Fibroblast of skin of right biceps (primary cell): ENCODE measurements at regions not wholly inside any gene's neighbourhood (a gene's known extent, or its start where the extent isn't known, plus 50 kb on each side); places are given as distances from the start of the nearest gene placed in this dataset.

Experiments
- DNase-seq: peaks from one replicate; pipeline ENCODE4 v3.0.0-alpha.2; 2013

DNA sequence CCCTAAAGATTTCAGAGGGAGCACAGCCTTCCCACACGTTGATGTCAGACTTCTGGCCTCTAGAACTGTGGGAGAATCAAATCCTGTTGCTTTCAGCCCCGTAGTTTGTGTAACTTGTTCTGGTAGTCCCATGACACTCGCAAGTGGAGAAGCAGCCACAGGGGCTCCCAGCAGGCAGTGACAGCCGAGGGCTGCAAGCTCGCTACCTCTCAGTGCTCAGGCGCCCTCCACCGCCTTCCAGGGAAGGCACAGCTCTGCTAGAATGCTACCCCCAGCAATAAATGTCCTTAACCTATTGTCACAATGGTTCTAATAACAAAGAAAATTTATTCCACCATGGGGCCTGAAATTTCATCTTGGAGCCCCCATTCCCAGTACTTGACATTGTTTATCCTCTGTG lies 143.1 kb upstream of the ZNF236 start:
- DNase-seq: no peak

DNA sequence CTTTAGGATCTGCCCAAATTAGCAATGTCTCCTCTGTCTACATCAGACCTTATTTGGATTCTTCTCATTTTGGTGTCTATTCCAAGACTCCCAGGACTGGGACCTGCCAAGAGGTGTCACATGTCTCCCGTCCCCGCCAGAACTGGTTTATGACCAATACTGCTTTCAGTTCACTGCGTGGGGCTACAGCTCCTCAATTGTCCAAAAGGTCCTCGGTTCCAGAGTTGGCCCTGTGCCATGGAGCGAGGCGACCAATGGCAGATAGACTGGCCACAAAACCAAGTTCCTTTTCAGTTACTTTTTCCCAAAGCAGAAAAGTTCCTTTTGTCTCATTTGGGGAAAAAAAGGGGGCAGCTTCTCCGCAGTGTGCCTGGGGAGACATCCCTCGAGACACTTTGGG lies 144.1 kb upstream of the ZNF236 start:
- no peak for DNase-seq

DNA sequence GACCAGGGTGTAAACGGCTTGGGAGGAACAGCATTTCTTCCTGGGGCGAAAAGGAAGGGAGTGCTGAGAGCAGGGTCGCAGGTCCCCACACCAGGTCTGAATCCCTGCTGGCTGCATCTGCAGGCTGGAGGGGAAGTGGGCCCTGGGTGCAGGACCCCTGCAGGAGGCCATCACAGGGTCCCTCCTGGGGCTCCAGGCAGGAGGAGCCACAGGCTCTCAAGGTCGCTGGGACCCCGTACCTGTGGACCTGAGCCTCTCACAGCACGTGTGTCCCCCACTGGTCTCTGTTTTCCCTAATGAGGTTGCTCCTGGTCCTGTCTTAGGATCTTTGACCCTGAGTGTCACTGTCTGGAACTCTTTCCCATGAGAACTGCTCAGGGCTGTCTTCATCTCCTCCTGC lies 147.8 kb upstream of the ZNF236 start:
- no peak for DNase-seq

DNA sequence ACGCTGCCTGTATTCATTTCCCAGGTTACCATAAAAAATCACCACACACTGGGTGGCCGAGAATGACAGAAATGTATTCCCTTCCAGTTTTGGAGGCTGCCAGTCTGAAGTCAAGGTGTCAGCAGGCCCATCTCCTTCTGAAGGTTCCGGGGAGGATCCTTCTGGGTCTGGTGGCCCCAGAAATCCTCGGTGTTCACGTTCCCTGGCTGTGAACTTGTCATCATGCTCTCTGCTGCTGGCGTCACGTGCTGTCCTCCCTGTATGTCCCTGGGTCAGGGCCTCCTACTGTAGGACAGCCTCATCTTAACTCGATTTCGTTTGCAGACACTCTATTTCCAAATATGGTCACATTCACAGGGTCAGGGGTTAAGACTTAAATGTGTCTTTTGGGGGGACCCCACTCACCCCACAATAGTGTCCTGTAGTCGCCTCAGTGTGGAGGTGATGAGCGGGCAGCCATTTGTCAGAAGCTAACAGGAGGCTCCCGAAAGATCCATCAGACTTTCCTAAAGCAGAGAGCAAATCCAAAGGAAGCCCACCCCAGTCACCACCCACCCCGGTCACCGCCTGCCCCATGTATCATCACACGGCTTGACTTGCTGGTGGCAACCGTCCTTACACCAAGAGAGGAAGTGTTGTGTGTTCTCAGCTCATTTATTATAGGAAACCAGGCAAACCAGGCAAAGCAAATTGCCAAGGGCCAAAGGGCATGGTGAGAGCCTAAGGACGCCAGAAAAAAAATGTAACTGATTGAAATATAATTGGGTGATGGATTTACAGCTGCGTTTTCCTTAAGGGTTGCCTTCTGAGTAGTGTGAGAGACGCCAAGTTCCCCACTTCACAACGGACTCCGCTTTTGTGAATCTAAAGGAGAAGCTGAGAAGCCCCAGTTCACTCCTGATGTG lies 148.8 kb upstream of the ZNF236 start:
- no peak for DNase-seq

DNA sequence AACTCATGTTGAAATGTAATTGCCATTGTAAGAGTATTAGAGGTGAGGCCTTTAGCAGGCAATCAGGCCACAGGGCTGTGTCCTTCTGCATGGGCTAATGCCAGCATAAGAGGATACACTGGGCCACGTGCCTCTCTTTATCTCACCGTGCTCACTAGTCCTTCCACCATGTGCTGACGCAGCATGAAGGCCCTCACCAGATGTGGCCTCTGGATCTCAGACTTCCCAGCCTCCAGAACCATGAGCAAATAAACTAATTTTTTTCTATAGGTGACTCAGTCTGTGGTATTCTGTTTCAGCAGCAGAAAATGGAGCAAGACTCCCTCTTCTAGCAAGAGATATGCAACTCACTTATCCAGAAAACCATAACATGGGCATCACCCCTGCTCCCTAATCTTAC lies 149.7 kb upstream of the ZNF236 start:
- DNase-seq: peak; percentile 51

DNA sequence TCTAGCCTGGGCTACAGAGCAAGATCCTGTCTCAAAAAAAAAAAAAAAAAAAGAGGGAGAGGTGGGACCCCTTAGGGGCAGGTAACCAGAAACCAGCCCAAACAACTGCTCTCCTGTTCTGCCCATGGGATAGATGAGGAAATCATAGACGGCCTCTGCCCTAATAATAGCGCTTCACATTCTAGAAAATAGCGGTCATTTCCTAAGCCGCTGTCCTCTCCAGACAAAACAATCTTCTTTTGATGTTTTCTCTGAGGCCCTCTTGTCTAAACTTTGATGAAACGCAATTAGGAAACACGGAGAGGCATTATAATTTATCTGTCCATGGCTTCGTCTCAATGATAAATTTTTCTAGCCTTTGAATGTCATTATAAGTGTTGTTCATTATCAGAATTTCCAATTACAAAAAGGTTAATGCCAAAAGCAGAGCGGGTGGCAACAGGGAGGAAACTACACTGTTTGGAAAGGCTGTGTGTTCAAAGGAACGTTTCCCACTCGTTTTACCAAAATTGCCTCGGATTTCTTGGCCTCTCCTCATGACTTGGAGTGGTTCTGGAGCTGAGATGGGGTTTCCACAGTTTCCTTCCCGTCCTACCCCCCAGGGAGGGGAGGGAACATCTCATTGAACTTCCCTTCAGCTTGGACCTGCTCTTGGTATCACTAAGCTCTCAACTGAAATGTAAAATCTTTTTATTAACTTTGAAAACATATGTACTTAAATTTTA lies 151.6 kb upstream of the ZNF236 start:
- no peak for DNase-seq

DNA sequence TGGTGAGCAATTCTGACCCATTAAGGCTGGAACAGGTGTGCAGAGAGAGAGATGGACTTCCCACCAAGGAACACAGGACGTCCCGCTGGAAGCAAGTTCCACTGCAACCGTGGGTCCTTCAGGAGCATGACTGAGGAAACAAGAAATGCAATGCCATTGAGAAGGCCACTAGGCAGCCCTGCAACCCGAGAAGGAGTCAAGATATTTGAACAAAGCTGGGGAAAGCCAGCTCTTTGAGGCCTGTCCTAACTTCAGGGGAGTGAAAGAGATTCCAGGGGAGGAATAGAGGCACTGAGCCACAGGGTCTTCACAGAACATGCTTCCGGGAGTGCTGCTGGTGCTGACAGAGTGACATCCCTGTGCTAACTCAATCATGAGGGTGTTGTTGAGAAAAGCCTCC lies 153.8 kb upstream of the ZNF236 start:
- no peak for DNase-seq

DNA sequence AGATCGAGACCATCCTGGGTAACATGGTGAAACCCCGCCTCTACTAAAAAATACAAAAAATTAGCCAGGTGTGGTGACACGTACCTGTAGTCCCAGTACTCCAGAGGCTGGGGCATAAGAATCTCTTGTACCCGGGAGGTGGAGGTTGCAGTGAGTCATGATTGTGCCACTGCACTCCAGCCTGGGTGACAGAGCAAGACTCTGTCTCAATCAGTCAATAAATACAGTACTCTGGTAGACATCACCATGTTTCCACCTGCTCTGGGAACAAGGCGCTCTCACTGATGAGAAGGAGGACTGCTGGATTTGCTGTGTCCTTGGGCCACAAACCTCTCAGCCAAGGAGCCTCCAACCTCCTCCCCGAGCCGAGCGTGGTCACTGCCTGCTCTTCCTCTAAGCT lies 154.2 kb upstream of the ZNF236 start:
- no peak for DNase-seq

DNA sequence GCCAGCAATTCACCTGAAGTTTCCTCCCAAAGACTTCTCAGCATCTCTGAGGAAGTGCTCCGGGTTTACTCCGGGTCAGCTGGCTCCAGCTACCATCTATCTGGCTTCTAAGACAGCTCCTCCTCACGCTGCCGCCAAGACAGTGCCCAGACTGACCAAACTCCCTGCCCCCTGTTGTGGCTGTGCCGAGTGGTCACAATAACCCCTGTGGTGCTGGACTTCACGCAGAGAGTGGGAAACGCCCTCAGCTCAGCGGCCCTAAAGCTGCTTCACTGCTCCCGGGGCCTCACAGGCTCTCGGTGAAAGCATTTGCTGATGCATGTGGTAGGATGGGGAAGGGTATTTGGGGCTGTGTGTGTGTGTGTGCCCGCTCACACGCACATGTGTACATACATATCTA lies 154.8 kb upstream of the ZNF236 start:
- DNase-seq: no peak

DNA sequence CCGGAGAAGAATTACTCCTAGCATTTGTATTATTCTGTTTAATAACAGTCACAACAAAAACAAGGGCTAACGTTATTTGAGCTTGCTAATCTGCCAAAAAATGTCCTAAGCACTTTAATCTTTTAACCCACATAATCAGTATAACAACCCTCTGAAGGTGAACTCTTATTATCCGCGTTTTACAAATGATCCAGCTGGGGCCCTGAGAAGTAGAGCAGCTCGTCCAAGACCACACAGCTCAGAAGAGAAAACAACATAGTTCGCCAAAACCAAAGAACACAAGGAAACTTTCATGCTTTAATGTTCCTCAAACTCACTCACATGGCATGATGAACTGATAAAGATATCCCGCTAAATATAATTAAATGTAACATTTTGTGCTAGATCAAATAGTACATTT lies 159.7 kb upstream of the ZNF236 start:
- no peak for DNase-seq

DNA sequence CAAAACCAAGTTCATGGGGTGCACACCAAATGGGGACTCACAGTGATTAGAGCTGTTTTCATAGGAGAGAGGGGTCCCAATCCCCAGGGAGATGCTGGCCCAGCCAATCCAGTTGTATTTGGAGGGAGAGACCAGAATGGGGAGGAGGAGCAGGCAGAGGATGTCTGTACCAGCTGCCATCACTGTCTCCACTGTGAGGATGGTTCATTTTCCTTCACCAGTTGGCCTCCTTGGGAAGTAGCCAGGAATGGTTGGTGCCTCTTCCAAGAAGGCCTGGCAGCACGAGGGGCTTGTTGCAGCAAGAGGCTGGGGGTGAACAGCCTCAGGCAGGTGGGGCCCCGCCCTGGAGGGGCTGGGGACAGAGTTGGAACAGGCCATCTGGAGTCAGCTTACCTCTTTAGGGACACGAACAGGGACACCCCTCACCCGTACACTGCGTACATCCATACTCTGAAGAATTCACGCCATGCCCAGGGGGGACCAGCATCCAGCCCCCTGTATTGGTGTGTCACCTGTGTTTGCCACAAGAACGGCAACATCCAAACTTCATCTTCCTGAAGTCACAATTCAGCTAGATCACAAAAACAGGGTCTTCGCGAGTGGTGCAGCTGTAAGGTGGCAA lies 161.7 kb upstream of the ZNF236 start:
- no peak for DNase-seq

DNA sequence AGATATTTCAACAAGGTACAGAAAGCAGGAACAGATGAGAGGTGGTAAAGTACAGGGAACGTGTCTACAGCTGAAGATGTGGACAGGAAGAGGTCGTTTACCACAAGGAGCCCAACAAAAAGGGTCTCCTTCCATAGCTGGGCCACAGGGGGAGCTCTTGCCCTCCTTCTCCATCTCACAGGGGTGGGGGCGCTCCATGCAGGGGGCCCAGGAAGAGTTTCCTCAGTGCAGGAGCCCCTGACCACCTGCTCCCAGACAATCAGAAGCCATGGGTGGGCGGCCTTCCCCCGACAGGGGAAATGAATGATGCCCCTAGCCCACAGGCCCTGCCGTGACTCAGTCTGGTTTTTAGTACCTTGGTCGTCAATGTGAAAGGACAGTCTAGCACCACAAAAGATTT lies 163.6 kb upstream of the ZNF516 start:
- DNase-seq: peak; percentile 7

DNA sequence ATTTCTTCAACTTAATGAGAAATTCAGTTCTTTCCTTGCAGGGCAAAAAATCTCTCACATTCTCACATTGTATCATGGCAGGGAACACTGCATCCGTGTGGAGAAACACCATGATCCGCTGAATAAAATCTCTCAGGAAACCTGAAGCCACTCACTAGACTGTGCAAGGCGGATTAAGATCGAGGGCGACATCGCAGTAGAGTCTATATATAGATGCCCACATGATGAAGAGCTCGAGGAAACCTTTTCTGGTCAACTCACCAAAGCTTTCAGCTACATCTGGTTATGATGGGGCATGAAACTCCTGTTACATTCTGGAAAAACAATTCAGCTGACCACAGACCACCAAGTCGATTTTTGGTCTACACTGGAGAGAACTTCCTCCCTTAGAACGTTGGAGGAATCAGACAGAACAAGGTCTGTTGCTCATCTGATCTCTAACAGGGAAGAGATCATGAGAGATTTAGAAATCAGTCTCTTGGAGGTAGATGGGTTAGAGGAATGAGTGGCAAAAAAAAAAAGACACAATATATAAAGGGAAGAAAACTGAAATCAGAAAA lies 162.9 kb upstream of the ZNF516 start:
- no peak for DNase-seq

DNA sequence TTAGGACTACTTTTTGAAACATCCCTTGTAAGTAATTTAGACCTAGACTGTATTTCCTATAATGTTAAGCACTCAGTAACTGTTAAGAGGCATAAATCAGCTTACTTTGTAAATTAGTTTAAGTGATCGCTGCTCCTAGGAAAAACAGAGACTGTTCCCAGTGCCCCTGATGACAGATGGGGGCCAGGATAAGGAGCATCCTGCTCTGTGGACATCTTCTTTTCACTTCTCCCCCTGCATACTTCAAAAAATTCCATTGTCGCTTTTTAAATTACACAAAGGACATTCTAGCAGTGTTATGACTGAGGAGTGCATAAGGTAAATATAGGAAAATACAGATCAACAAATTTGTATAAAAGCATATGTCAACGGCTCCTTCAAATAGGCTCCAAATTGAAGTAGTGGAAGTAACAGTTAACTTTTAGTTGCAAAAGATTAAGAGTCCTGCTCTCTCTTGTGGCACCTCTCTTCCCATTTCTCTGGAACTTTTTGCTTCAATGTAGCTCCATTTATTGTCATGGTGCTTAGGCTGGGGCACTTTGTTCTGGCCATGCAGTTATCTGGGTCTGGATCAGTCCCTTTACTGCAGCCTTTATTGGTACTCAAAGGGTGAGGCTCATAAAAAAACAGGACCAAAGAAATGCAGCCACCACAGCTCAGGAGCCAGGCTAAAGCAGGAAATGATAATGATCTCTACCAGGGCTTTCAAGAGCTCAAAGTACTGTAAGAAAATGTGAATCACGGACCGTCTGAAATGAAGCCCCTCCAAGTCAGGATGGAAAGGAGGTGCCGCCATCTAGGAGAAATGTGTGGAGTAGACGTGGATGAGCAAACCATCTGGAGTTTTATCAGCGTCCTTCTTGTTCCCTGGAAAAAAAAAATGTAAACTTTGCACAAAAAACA lies 162.1 kb upstream of the ZNF516 start:
- peak; percentile 33 for DNase-seq

DNA sequence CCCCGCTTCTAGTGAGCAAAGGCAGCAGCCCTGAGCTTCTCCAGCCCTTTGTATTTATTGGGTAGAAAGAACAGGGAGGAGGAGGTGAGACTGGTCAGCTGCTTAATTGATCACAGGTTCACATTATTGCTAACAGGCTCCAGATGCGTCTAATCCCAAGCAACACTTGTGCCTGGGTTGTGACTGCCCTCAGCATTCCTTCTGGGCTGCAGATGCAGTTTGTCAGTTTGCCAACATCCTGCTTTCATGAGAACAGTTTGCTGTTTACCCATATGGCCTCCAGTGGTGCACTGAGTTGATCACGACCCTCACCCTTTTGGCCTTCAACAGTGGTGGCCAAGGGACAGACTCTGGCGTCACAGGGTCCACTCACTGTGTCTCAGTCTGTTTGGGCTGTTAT lies 159.5 kb upstream of the ZNF516 start:
- no peak for DNase-seq

DNA sequence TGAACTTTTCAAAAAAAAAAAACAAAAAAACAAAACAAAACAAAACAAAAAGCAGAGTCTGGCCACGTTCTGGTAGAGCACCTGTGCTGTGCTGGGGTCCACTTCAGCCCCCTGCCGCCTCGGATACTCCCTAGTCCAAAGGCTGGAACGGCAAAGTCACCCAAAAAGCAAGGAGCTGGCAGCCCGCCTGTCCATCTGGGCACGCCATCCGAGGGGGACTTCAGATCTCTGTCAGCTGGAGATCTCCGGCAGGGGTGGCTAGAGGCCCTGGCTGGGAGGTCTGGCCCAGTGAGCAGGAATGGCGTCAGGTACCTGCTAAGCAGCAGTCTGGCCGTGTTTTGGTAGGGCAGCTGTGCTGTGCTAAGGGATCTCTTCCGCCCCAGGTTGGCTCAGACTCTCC lies 152.3 kb upstream of the ZNF516 start:
- DNase-seq: no peak

DNA sequence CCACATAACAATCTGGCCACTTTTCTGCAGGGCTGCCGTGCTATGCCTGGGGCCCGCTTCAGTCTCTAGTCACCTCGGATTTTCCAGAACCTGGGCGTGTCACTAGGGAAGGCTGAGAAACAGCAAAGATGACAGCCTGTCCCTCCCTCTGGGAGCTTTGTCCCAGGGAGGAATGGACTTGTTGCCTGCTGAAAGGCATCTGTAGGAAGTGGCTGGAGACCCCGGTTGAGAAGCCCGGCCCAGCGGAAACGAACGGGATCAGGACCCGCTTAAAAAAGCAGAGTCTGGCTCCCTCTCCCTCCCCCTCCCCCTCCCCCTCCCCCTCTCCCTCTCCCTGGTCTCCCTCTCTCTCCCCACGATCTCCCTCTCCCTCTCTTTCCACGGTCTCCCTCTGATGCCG lies 149.5 kb upstream of the ZNF516 start:
- DNase-seq: no peak

DNA sequence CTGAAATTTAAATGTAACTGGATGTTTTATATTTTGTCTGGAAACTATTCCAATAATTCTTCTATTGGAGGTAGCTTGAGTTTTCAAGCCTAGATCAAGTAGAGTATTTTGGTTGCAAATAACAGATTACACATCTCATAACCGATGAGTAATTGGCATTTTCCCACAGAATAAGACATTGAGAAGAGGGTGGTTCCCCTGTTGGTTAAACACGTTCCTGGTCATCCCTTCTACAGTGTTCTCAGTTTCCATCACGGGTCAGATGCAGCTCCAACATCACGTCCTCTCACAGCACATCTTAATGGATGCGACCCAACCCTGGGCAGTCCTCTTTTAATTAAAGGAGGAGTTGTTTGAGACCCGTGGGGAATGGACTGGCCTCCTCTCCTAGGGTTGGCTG lies 149.0 kb upstream of the ZNF516 start:
- DNase-seq: no peak

DNA sequence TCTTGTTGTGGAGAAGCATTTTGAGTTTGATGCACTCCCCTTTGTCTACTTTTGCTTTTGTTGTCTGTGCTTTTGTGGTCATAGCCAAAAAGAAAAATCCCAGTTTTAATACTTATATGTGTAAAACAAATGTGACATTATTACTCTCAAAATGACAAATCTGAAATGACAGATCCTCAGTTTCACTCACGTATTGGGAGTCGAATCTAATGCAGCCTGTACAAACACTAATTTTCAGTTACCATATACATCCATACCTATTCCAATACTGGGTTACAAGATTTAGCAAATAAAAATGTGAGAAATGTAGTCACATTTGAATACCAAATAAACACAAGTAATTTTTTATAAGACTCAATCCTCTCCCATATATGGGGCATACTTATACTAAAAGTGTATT lies 148.2 kb upstream of the ZNF516 start:
- no peak for DNase-seq

DNA sequence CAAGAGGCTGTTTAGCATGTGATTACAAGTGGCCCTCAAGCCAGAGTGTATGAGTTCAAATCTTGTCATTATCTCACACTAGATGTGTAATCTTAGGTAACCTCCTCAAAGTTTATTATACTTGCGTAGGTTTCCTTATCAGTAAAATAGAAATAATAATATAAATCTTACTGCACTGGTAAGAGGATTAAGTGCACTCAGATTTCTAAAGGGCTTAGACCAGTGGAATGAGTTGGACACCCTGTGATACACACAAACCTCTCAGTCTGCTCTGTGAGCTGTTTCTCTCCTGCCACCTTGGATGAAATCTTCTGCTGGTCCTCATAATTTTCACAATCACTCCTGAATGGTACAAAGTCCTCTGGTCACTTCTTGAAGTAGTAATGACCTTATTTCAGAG lies 145.4 kb upstream of the ZNF516 start:
- DNase-seq: no peak

DNA sequence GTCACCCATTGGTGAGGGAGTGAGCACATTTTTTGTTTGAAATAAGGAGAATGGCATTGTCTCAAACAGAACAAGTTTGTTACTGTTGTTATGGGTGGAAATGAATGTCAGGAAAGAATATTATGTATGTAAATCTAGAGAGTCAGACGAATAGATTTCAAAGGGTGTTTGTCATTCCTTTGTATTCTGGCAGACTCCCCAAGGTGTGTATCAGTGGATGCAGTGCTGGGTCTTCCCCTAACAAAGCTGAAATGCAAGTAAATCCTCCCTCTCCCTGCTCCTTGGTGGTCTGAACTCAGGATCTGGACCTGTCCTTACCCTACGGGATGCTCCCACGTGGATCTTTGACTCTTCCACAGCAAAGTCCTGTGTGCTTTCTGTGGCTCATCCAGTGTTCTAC lies 139.5 kb upstream of the ZNF516 start:
- no peak for DNase-seq

DNA sequence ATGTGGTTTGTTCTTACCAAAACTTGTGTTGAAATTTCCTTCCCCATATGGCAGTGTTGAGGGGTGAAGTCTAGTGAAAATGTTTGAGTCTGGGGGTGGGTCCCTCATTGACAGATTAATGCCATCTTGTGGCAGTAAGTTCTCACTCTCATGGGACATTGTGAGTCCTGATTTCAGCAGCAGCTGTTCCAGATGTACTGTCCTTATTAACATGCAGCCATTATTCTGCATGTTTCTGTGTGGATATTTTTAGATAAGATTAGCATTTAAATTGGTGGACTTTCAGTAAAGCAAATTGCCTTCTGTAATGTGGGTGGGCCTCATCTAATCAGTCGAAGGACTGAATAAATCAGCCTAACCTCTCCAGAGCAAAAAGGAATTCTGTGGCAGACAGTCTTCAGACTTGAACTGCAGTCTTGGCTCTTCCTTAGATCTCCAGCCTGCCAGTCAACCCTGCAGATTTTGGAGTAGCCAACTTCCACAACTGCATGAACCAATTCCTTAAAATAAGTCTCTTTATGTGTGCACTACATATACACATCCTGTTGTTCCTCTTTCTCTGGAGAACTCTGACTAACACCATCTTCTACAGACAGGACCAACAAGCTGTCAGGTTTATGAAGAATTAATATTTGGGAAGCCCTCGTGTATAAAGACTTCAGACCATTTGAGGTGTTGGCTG lies 138.7 kb upstream of the ZNF516 start:
- no peak for DNase-seq
